B cell (primary cell): ENCODE measurements at regions not wholly inside any gene's neighbourhood (a gene's known extent, or its start where the extent isn't known, plus 50 kb on each side); places are given as distances from the start of the nearest gene placed in this dataset.

ENCODE experiments used
- ATAC-seq: fragments of 200-7000 bp; cut with Tn5 transposase; one replicate; pipeline ENCODE4 v1.10.0; 2021; ENCODE audit warnings: low read depth, mild to moderate bottlenecking, moderate number of reproducible peaks, moderate library complexity
- CTCF ChIA-PET: fragments of 350-600 bp; sonication (Branson Sonifier 250); formaldehyde crosslinking; loops from one replicate; lab custom pipeline; 2021; ENCODE audit warnings: antibody characterized with exemption, inconsistent platforms; lab: Charles Lee
- POLR2A ChIA-PET: fragments of 350-600 bp; sonication (Branson Sonifier 250); formaldehyde crosslinking; loops from one replicate; lab custom pipeline; 2021; ENCODE audit warnings: antibody characterized with exemption; lab: Charles Lee
- DNase-seq: peaks from one replicate; pipeline ENCODE4 v3.0.0; 2013
- H2AFZ ChIP-seq: 2 replicates; pipeline ENCODE4 v1.6.1; 2012; ENCODE audit warnings: mild to moderate bottlenecking, low read depth, low read length; ENCODE audit not compliant: insufficient read depth, poor library complexity, severe bottlenecking
- H3K27ac ChIP-seq, 2 donors: 1 replicate in 1 of 2; 2 replicates in 1 of 2; pipeline ENCODE4 v1.5.1; 2012 to 2013; ENCODE audit warnings: low read length in 2 of 2, mild to moderate bottlenecking in 2 of 2, moderate library complexity in 1 of 2
- H3K27me3 ChIP-seq, 4 experiments: fragments of 200-600 bp in 1 of 4; sonication (generic) in 1 of 4; replicated peaks in 1 of 4; 1 replicate in 2 of 4; 2 replicates in 2 of 4; pipeline versions ENCODE4 v1.6.1 to v1.7.0; 2013 to 2016; ENCODE audit warnings: low read length in 3 of 4, mild to moderate bottlenecking in 2 of 4, mixed read lengths in 1 of 4, moderate library complexity in 1 of 4; ENCODE audit not compliant: insufficient read depth in 4 of 4, control insufficient read depth in 3 of 4; ENCODE audit errors: control extremely low read depth in 1 of 4
- H3K36me3 ChIP-seq, 2 experiments: replicated peaks in 1 of 2; 1 replicate in 1 of 2; 2 replicates in 1 of 2; pipeline versions ENCODE4 v1.6.1 to v1.7.1; 2013; ENCODE audit warnings: low read length in 1 of 2; ENCODE audit not compliant: insufficient read depth in 2 of 2, control insufficient read depth in 1 of 2; ENCODE audit errors: control extremely low read depth in 1 of 2, extremely low read depth in 1 of 2
- H3K4me1 ChIP-seq, 2 donors: fragments of 200-600 bp in 1 of 2; sonication (generic) in 1 of 2; 1 replicate in 1 of 2; 2 replicates in 1 of 2; pipeline versions ENCODE4 v1.5.1 to v1.6.1; 2013 to 2017; ENCODE audit warnings: low read length in 2 of 2; ENCODE audit not compliant: control insufficient read depth in 2 of 2, insufficient read depth in 2 of 2
- H3K4me2 ChIP-seq: replicated peaks from 2 replicates; pipeline ENCODE3; 2012; ENCODE audit warnings: mild to moderate bottlenecking, low read depth, low read length; ENCODE audit not compliant: poor library complexity, severe bottlenecking
- H3K4me3 ChIP-seq, 5 experiments: fragments of 200-600 bp in 1 of 5; sonication (generic) in 1 of 5; 1 replicate in 3 of 5; 2 replicates in 2 of 5; pipeline versions ENCODE4 v1.5.1 to v1.7.0; 2011 to 2016; ENCODE audit warnings: low read length in 4 of 5, mild to moderate bottlenecking in 4 of 5, low read depth in 2 of 5, control low read depth in 1 of 5, moderate library complexity in 1 of 5; ENCODE audit not compliant: insufficient read depth in 1 of 5; ENCODE audit errors: control extremely low read depth in 1 of 5, extremely low read depth in 1 of 5
- H3K79me2 ChIP-seq: fragments of 200-600 bp; sonication (generic); one replicate; pipeline ENCODE4 v1.6.0; 2016; ENCODE audit warnings: low read length; ENCODE audit not compliant: control insufficient read depth, insufficient read depth
- H3K9ac ChIP-seq: fragments of 200-600 bp; sonication (generic); 2 replicates; pipeline ENCODE4 v1.6.1; 2017; ENCODE audit warnings: mild to moderate bottlenecking, low read length, moderate library complexity
- H3K9me3 ChIP-seq, 3 donors: one replicate each; pipeline versions ENCODE4 v1.6.1 to v1.7.1; 2013; ENCODE audit warnings: low read length in 2 of 3; ENCODE audit not compliant: control insufficient read depth in 2 of 3, insufficient read depth in 1 of 3; ENCODE audit errors: control extremely low read depth in 1 of 3
- H4K20me1 ChIP-seq: 2 replicates; pipeline ENCODE4 v1.6.0; 2012; ENCODE audit warnings: mild to moderate bottlenecking, low read length; ENCODE audit not compliant: insufficient read depth, control insufficient read depth, poor library complexity, severe bottlenecking
- H3K27ac Mint-ChIP-seq: one replicate; pipeline ENCODE4 v1.8.0; 2021; ENCODE audit warnings: mixed read lengths
- H3K27me3 Mint-ChIP-seq: one replicate; pipeline ENCODE4 v1.8.0; 2021; ENCODE audit warnings: mixed read lengths
- H3K4me1 Mint-ChIP-seq: one replicate; pipeline ENCODE4 v1.8.0; 2021; ENCODE audit warnings: mixed read lengths
- H3K4me3 Mint-ChIP-seq: one replicate; pipeline ENCODE4 v1.8.0; 2021; ENCODE audit warnings: mixed read lengths
- H3K9me3 Mint-ChIP-seq: one replicate; pipeline ENCODE4 v1.8.0; 2022; ENCODE audit warnings: mixed read lengths; ENCODE audit not compliant: insufficient read depth
- CTCF ChIP-seq: fragments of 200-600 bp; IDR thresholded peaks from one replicate; pipeline ENCODE4 v1.8.0; 2022; ENCODE audit warnings: antibody characterized with exemption, mild to moderate bottlenecking
- EZH2 ChIP-seq: IDR thresholded peaks from 2 replicates; pipeline ENCODE4 v1.6.1; 2012; ENCODE audit warnings: borderline replicate concordance, low read depth, mild to moderate bottlenecking, moderate library complexity, low read length; ENCODE audit not compliant: insufficient read depth, poor library complexity, severe bottlenecking
- WGBS: methylation state at CpG from one replicate; pipeline ENCODE4 v1.1.5; 2013; ENCODE audit warnings: missing lambda C conversion rate; ENCODE audit not compliant: insufficient coverage; 5-methylcytosine and 5-hydroxymethylcytosine counted together
- intact Hi-C: fragments of 100-400 bp; cut with micrococcal nuclease; formaldehyde crosslinking; loops from one replicate; pipeline ENCODE4 v1.10.0; 2022

- Mint-ChIP-seq H3K9me3 (no peaks in the 10 kb centered on the region), H3K4me3 (no peak overlapping the region), H3K4me1 (no peaks in the 10 kb centered on the region), H3K27ac (no peak overlapping the region), H3K27me3 (no peaks in the 10 kb centered on the region)
- Histone ChIP-seq H3K27me3 (no peaks in the 10 kb centered on the region), H3K4me1 (no peaks in the 10 kb centered on the region), H3K79me2 (no peaks in the 10 kb centered on the region), H3K27ac (no peak overlapping the region), H3K9ac (no peak overlapping the region), H3K36me3 (no peaks in the 10 kb centered on the region), H3K4me2 (no peak overlapping the region), H3K9me3 (peaks cover 0 to 4% (median 0%) of the 10 kb centered on the region in 3 donors), H4K20me1 (no peaks in the 10 kb centered on the region), H3K4me3 (no peak overlapping the region), H2AFZ (no peak overlapping the region)
- no peak for ATAC-seq
- WGBS = 86% methylated on average over 1 of the region's 1 CpG
- TF ChIP-seq EZH2 (no peak), CTCF (no peak)
- CTCF ChIA-PET = no interaction called here
- DNase-seq = no peak
- POLR2A ChIA-PET = no interaction called here
- intact Hi-C loops = no loop called here
Observed at GRCh38 chr1:188517139-188517538, 1688.4 kb downstream of the PLA2G4A start.

- H3K36me3 ChIP-seq = no peaks in the 10 kb centered on the region
- H3K27me3 Mint-ChIP-seq = no peaks in the 10 kb centered on the region
- intact Hi-C loops = no loop called here
- no peak overlapping the region for H3K27ac ChIP-seq
- no peaks in the 10 kb centered on the region for H3K9me3 Mint-ChIP-seq
- no peak overlapping the region for H3K27ac Mint-ChIP-seq
- no peak overlapping the region for H3K4me3 Mint-ChIP-seq
- H3K4me1 Mint-ChIP-seq = no peaks in the 10 kb centered on the region
- no peaks in the 10 kb centered on the region for H3K79me2 ChIP-seq
- no peaks in the 10 kb centered on the region for H3K4me1 ChIP-seq
- CTCF ChIA-PET = no interaction called here
- H3K9ac ChIP-seq = no peak overlapping the region
- H3K27me3 ChIP-seq = no peaks in the 10 kb centered on the region
- WGBS = 100% methylated on average over 2 of the region's 4 CpGs
- POLR2A ChIA-PET = interaction anchor here (0.6 kb wide), 1 partner anchor 10 kb away, joined by 4 read pairs; no protein-coding TSS in a partner anchor
- H3K4me3 ChIP-seq = no peak overlapping the region
- TF ChIP-seq CTCF = no peak
- no peak for TF ChIP-seq EZH2
- H3K4me2 ChIP-seq = no peak overlapping the region
- DNase-seq (no peak), ATAC-seq (no peak)
- H3K9me3 ChIP-seq = no peaks in the 10 kb centered on the region
- no peak overlapping the region for H2AFZ ChIP-seq
- no peaks in the 10 kb centered on the region for H4K20me1 ChIP-seq
Observed at GRCh38 chr1:188551176-188551575, 1722.4 kb downstream of the PLA2G4A start.
